GM19023 (cell line): ENCODE measurements at regions not wholly inside any gene's neighbourhood (a gene's known extent, or its start where the extent isn't known, plus 50 kb on each side); places are given as distances from the start of the nearest gene placed in this dataset.
"Not testable (repeated sequence)": the region's sequence is repeated elsewhere in the genome, so short reads cannot be mapped to it uniquely, and the experiment has no call there.

Experiments
- ATAC-seq: cut with Tn5 transposase; IDR thresholded peaks from one replicate; pipeline ENCODE4 v1.9.1; 2021; ENCODE audit warnings: mild to moderate bottlenecking, moderate library complexity; ENCODE audit not compliant: unreplicated experiment

DNA sequence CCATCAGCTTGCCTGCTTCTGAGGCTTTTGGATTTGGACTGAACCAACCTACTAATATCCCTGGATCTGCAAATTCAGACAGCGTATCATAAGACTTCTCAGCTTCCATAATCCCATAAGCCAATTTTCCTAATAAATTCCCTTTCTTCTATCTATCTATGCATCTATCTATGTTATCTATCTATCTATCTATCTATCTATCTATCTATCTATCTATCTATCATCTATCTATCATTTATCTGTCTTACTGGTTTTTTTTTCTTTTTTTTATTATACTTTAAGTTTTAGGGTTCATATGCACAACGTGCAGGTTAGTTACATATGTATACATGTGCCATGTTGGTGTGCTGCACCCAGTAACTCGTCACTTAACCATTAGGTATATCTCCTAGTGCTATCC, 2045.4 kb upstream of the CDH6 start:
- no peak for ATAC-seq

DNA sequence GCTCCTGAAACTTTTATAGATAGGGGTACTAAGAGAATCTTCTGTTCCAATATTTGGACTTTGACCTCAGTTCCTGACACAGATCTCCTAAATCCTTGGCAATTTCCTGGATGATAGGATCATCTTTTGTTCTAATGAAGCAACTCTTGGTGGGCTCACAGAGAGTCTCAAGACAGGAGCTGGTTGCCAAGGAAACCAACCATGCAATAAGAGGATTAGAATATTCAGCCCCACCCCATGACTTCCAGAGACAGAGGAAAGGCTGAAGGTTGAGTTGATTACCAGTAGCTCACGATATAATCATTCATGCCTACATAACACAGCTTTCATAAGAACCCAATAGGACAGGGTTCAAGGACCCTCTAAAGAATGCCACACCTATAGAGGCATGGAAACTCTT, 2050.2 kb upstream of the CDH6 start:
- ATAC-seq, result no peak

DNA sequence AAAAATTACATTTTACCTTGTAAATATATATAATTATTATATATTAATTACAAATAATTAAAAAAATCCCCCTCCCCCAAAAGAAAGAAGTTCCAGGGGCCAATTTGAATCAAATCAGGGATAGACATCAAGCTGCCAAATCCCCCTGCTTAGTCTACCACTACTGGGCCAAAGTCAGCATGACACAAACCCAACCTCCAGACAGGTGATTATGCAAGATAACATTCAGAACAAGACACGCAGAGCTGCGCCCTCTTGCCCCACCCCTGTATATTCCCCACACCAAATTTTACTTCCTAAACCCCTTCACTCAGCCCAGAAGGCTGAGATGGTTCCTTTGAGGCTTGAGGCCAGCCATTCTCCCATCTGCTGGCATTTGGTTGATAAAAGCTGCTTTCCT, 2059.1 kb upstream of the CDH6 start:
- no peak for ATAC-seq

GRCh38 chr5:29131285-29131684, 2062.2 kb upstream of the CDH6 start:
- no peak for ATAC-seq

DNA sequence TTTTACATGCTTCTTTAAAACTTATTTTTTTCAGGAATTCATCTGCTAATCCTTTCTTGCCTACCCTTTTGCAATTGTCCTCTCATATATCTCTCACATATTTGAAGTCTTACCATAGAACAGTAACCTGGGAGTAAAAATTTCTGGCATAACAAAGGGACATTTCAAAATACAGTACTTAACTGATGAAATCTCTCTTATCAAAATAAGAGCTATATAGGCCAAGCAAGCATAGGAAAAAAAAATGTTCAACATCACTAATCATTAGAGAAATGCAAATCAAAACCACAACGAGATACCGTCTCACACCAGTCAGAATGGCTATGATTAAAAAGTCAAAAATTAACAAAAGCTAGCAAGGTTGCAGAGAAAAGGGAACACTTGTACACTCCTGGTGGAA, 2062.7 kb upstream of the CDH6 start:
- ATAC-seq, result no peak

DNA sequence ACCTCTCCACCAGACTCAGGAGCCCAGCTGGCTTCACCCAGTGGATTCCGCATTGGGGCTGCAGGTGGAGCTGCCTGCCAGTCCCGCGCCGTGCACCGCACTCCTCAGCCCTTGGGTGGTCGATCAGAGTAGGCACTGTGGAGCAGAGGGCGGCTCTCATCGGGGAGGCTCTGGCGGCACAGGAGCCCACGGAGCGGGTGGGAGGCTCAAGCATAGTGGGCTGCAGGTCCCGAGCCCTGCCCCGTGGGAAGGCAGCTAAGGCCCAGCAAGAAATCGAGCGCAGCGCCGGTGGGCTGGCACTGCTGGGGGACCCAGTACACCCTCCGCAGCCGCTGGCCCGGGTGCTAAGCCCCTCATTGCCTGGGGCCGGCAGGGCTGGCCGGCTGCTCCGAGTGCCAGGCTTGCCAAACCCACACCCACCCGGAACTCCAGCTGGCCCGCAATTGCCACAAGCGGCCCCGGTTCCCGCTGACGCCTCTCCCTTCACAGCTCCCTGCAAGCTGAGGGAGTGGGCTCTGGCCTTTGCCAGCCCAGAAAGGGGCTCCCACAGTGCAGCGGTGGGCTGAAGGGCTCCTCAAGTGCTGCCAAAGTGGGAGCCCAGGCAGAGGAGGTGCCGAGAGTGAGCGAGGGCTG, 2065.8 kb upstream of the CDH6 start:
- ATAC-seq, result not testable (repeated sequence)

DNA sequence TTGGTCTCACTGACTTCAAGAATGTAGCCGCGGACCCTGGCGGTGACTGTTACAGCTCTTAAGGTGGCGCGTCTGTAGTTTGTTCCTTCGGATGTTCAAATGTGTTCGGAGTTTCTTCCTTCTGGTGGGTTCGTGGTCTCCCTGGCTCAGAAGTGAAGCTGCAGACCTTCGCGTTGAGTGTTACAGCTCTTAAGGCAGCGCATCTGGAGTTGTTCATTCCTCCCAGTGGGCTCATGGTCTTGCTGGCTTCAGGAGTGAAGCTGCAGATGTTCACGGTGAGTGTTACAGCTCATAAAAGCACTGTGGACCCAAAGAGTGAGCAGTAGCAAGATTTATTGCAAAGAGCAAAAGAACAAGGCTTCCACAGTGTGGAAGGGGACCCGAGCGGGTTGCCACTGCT, 2067.0 kb upstream of the CDH6 start:
- not testable (repeated sequence) for ATAC-seq

GRCh38 chr5:29122306-29122705, 2071.2 kb upstream of the CDH6 start:
- no peak for ATAC-seq

DNA sequence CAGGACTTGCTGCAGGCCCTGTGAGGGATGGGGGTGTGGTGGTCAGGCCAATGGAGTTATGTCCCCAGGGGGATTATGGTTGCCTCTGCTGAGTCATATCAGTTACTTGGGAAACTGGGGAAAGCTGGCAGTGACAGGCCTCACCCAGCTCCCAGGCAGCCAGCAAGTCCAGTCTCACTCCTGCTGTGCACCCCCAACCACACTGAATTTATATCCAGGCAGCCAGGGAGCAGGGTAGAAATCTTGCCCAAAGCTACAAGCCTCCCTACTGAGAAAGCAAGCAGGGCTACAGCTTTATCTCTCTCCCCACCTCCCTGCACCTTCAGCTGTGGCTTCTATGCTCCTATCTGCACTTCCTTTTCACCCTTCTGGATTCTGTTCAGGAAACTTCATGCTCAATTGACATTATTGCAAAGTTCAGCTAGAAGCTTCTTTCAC, 2076.0 kb upstream of the CDH9 start:
- no peak for ATAC-seq

- no peak for ATAC-seq
Observed at GRCh38 chr5:29113516-29113915, 2075.1 kb upstream of the CDH9 start.

DNA sequence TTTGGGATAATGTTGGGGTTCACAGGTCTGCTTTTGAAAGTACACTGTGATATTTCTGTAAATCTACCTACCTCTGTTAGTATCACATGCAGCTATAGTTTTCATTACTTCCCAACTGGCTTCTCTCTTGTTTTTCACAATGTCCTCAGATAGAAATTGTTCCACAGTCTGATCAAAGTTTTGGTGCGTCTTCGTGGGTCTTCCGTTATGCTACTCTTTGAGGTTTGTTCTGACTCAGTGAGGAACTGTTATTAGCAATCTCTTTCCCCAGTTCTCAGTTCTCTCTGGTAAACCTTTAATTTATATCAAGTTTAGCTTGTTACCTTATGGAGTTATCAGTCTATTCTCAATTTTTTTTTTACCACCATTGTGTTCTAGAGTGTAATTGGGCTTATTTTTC, 2061.2 kb upstream of the CDH9 start:
- ATAC-seq, result no peak

- ATAC-seq, result no peak
Observed at GRCh38 chr5:29089591-29090130, 2051.3 kb upstream of the CDH9 start.

- no peak for ATAC-seq
Observed at GRCh38 chr5:29085142-29085541, 2046.8 kb upstream of the CDH9 start.

- ATAC-seq, result no peak
Observed at GRCh38 chr5:29079771-29080170, 2041.4 kb upstream of the CDH9 start.

GRCh38 chr5:29077451-29077850, 2039.1 kb upstream of the CDH9 start:
- ATAC-seq, result no peak

DNA sequence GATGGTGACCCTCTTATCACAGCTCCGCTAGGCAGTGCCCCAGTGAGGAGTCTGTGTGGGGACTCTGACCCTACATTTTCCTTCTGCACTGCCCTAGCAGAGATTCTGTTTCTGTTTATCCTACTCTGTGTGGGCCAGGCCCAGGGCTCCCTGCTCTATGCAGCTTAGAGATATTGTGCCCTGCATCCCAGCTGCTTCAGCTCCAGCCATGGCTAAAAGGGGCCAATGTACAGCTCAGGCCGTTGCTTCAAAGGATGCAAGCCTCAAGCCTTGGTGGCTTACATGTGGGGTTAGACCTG, 2030.7 kb upstream of the CDH9 start:
- ATAC-seq, result no peak

GRCh38 chr5:29061381-29061780, 2023.0 kb upstream of the CDH9 start:
- ATAC-seq, result no peak

GRCh38 chr5:29054694-29055093, 2016.3 kb upstream of the CDH9 start:
- no peak for ATAC-seq

- no peak for ATAC-seq
Observed at GRCh38 chr5:29054282-29054681, 2015.9 kb upstream of the CDH9 start.

- ATAC-seq, result no peak
Observed at GRCh38 chr5:29051509-29051908, 2013.1 kb upstream of the CDH9 start.

- no peak for ATAC-seq
Observed at GRCh38 chr5:29042152-29042551, 2003.8 kb upstream of the CDH9 start.

GRCh38 chr5:29040404-29040803, 2002.0 kb upstream of the CDH9 start:
- no peak for ATAC-seq

- no peak for ATAC-seq
Observed at GRCh38 chr5:29039994-29040393, 2001.6 kb upstream of the CDH9 start.
